Neural cell (in vitro differentiated cells): ENCODE measurements at regions not wholly inside any gene's neighbourhood (a gene's known extent, or its start where the extent isn't known, plus 50 kb on each side); places are given as distances from the start of the nearest gene placed in this dataset.

Source experiments
- EZH2 ChIP-seq: fragments of 200-600, 300-800 bp; shearing (Covaris generic), sonication (generic); IDR thresholded peaks from 2 replicates; pipeline ENCODE4 v1.6.1; 2014; ENCODE audit warnings: antibody characterized with exemption, low read length, borderline replicate concordance, mild to moderate bottlenecking; ENCODE audit not compliant: insufficient read depth, poor library complexity, severe bottlenecking
- RAD21 ChIP-seq: fragments of 450-650 bp; conservative IDR thresholded peaks from 2 replicates; pipeline ENCODE4 v1.6.1; 2014; ENCODE audit warnings: antibody characterized with exemption, mild to moderate bottlenecking, moderate library complexity
- TF ChIP-seq, protein P1 (sequence below): fragments of 450-650 bp; IDR thresholded peaks from 2 replicates; pipeline ENCODE4 v1.5.1; 2014; ENCODE audit warnings: antibody characterized with exemption, mild to moderate bottlenecking, moderate library complexity; ENCODE audit not compliant: poor library complexity, severe bottlenecking
- TF ChIP-seq, protein P2 (sequence below): IDR thresholded peaks from 2 replicates; pipeline ENCODE4 v1.6.1; 2012; ENCODE audit warnings: borderline replicate concordance

DNA sequence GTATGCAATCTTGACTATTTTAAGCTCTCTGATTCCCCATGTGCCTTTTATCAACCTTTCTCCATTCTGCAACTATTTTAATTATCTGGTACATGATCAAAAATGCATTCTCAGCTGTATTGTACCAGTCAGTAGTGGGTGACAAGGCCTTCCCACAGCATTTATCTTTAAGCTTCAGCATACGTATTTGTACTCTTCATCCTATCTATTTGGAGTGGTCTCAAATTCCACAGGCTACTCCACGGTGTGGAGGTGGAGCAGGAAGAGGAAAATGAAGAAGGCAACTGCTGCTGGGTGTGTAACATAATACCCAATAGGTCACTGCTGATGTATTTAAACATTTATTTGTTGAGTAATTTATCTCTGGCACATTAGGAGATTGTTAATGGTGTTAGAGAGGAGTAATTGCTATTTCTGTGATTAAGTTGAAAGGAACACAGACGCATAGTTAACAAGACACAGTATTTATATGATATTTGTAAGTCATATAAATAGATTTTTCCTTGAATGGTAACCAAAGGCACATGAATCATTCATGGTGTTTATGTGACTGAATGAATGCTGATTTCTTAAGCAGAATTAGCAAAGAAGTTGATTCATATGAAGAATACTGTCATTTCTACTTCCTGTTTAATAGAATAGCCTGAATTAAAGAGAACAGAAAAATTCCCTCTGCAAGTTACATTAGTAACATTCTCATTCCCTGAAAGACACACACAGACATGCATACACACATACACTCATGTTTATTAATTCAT lies 153.8 kb upstream of the NR3C1 start:
- TF ChIP-seq, protein P1, sequence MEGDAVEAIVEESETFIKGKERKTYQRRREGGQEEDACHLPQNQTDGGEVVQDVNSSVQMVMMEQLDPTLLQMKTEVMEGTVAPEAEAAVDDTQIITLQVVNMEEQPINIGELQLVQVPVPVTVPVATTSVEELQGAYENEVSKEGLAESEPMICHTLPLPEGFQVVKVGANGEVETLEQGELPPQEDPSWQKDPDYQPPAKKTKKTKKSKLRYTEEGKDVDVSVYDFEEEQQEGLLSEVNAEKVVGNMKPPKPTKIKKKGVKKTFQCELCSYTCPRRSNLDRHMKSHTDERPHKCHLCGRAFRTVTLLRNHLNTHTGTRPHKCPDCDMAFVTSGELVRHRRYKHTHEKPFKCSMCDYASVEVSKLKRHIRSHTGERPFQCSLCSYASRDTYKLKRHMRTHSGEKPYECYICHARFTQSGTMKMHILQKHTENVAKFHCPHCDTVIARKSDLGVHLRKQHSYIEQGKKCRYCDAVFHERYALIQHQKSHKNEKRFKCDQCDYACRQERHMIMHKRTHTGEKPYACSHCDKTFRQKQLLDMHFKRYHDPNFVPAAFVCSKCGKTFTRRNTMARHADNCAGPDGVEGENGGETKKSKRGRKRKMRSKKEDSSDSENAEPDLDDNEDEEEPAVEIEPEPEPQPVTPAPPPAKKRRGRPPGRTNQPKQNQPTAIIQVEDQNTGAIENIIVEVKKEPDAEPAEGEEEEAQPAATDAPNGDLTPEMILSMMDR = no peak
- TF ChIP-seq EZH2 (no peak), RAD21 (no peak)
- TF ChIP-seq, protein P2, sequence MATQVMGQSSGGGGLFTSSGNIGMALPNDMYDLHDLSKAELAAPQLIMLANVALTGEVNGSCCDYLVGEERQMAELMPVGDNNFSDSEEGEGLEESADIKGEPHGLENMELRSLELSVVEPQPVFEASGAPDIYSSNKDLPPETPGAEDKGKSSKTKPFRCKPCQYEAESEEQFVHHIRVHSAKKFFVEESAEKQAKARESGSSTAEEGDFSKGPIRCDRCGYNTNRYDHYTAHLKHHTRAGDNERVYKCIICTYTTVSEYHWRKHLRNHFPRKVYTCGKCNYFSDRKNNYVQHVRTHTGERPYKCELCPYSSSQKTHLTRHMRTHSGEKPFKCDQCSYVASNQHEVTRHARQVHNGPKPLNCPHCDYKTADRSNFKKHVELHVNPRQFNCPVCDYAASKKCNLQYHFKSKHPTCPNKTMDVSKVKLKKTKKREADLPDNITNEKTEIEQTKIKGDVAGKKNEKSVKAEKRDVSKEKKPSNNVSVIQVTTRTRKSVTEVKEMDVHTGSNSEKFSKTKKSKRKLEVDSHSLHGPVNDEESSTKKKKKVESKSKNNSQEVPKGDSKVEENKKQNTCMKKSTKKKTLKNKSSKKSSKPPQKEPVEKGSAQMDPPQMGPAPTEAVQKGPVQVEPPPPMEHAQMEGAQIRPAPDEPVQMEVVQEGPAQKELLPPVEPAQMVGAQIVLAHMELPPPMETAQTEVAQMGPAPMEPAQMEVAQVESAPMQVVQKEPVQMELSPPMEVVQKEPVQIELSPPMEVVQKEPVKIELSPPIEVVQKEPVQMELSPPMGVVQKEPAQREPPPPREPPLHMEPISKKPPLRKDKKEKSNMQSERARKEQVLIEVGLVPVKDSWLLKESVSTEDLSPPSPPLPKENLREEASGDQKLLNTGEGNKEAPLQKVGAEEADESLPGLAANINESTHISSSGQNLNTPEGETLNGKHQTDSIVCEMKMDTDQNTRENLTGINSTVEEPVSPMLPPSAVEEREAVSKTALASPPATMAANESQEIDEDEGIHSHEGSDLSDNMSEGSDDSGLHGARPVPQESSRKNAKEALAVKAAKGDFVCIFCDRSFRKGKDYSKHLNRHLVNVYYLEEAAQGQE = no peak
